ENCODE measurements at regions not wholly inside any gene's neighbourhood (a gene's known extent, or its start where the extent isn't known, plus 50 kb on each side); places are given as distances from the start of the nearest gene placed in this dataset.

GRCh38 chr13:61600360-61601033 lies 184.8 kb upstream of the PCDH20 start:
- ChIA-PET POLR2A (ENCODE audit: unreplicated experiment) (no interaction called here), CTCF (no interaction called here)
- H3K9me1 ChIP-seq (ENCODE audit: insufficient read depth, low read length) = no peaks in the 10 kb centered on the region
- H2BK20ac ChIP-seq (ENCODE audit: low read depth, low read length) = no peak overlapping the region
- no TSS peak for BruUV-seq (replicated peaks)
- no peaks in the 10 kb centered on the region for H3K36me3 ChIP-seq (ENCODE audit: control insufficient read depth, insufficient read depth, low read length)
- no peak overlapping the region for H3K56ac ChIP-seq (ENCODE audit: extremely low read depth, insufficient read depth, low read length)
- H2AFZ ChIP-seq (replicated peaks; ENCODE audit: low read length, poor library complexity) = no peak overlapping the region
- no peak overlapping the region for H2AK9ac ChIP-seq (replicated peaks; ENCODE audit: low read depth, low read length, poor library complexity)
- no peak overlapping the region for H3K4me3 ChIP-seq (ENCODE audit: insufficient read depth, low read depth, low read length)
- H3K4ac ChIP-seq (ENCODE audit: low read depth, low read length) = no peak overlapping the region
- H4K8ac ChIP-seq (ENCODE audit: low read depth in 2 of 2, low read length in 2 of 2) = no peak overlapping the region
- H3K27ac ChIP-seq (ENCODE audit: insufficient read depth, low read length) = no peak overlapping the region
- TF ChIP-seq MAFK (IDR thresholded peaks at IDR 0.05; ENCODE audit: low read depth, low read length) (no peak), RAD21 (IDR thresholded peaks at IDR 0.05; ENCODE audit: low read length) (no peak), MAZ (IDR thresholded peaks at IDR 0.05; ENCODE audit: borderline replicate concordance, low read depth, low read length) (no peak), MXI1 (IDR thresholded peaks at IDR 0.05; ENCODE audit: borderline replicate concordance, low read depth, low read length) (no peak), RCOR1 (IDR thresholded peaks at IDR 0.05; ENCODE audit: insufficient replicate concordance, low read length) (no peak), ELK1 (IDR thresholded peaks at IDR 0.05; ENCODE audit: borderline replicate concordance, low read depth, low read length) (no peak), CTCF (conservative IDR thresholded peaks at IDR 0.05; ENCODE audit: low read depth, low read length) (no peak), NFE2L2 (IDR thresholded peaks at IDR 0.05; ENCODE audit: low read depth, low read length) (no peak), FOS (IDR thresholded peaks at IDR 0.05; ENCODE audit: low read depth, low read length) (no peak), CHD1 (IDR thresholded peaks at IDR 0.05; ENCODE audit: low read depth, low read length) (no peak), USF2 (IDR thresholded peaks at IDR 0.05; ENCODE audit: low read depth, low read length) (no peak), BHLHE40 (IDR thresholded peaks at IDR 0.05; ENCODE audit: low read depth, low read length) (no peak), RFX5 (IDR thresholded peaks at IDR 0.05; ENCODE audit: low read depth, low read length) (no peak), CEBPB (IDR thresholded peaks at IDR 0.05; ENCODE audit: low read depth, low read length) (no peak), SMC3 (IDR thresholded peaks at IDR 0.05; ENCODE audit: low read depth, low read length) (no peak), POLR2A (IDR thresholded peaks at IDR 0.05; ENCODE audit: low read depth, low read length) (no peak)
- WGBS, 2 experiments (ENCODE audit: extremely low coverage in 2 of 2, insufficient read length in 1 of 2) = no CpG with 5 or more reads among the region's 3 CpGs
- intact Hi-C loops (cut with micrococcal nuclease) = no loop called here
- peaks cover 2% of the 10 kb centered on the region; the same call in 1 of the 2 replicates for H3K9me3 ChIP-seq (ENCODE audit: control insufficient read depth, insufficient read depth, low read length)
- H2BK120ac ChIP-seq (ENCODE audit: low read depth, low read length) = no peak overlapping the region
- no peak overlapping the region for H2AK5ac ChIP-seq (ENCODE audit: low read depth, low read length)
- DNase-seq (no peak), ATAC-seq (ENCODE audit: low read depth) (no peak)
- no peaks in the 10 kb centered on the region for H3K27me3 ChIP-seq (ENCODE audit: control insufficient read depth, insufficient read depth, low read length)
- no peaks in the 10 kb centered on the region for H3K79me1 ChIP-seq (ENCODE audit: low read depth in 1 of 2, low read length in 2 of 2)
- H3K23ac ChIP-seq (ENCODE audit: low read depth, low read length) = no peak overlapping the region
- in situ Hi-C loops (cut with MboI; ENCODE audit: low sequenced_read_pairs) = no loop called here
- dilution Hi-C loops (cut with HindIII; ENCODE audit: low sequenced_read_pairs, unreplicated experiment) = no loop called here
- H3K14ac ChIP-seq (replicated peaks; ENCODE audit: low read depth, low read length) = no peak overlapping the region
- no peak overlapping the region for H2BK5ac ChIP-seq (ENCODE audit: low read depth, low read length, poor library complexity, severe bottlenecking)
- no peaks in the 10 kb centered on the region for H4K20me1 ChIP-seq (ENCODE audit: insufficient read depth, low read length)
- no peak overlapping the region for H4K91ac ChIP-seq (ENCODE audit: insufficient read depth, low read depth, low read length)
- no peaks in the 10 kb centered on the region for H3K4me1 ChIP-seq (ENCODE audit: control insufficient read depth, insufficient read depth, low read length)
- no peak overlapping the region for H4K5ac ChIP-seq (ENCODE audit: low read depth, low read length)
- H3K9ac ChIP-seq (ENCODE audit: low read depth, low read length) = no peak overlapping the region
- H3K18ac ChIP-seq (ENCODE audit: low read depth, low read length) = no peak overlapping the region
- H2BK15ac ChIP-seq (ENCODE audit: low read depth, low read length) = no peak overlapping the region
- no peak overlapping the region for H3K4me2 ChIP-seq (ENCODE audit: low read depth, low read length)
